Stomach (tissue), 8 donors: ENCODE measurements at regions not wholly inside any gene's neighbourhood (a gene's known extent, or its start where the extent isn't known, plus 50 kb on each side); places are given as distances from the start of the nearest gene placed in this dataset.

Experiments used
- DNase-seq, 2 donors: peaks; one replicate each; pipeline versions ENCODE4 v3.0.0 to v3.0.0-alpha.2; 2013 to 2019
- H3K27ac ChIP-seq, 5 donors: fragments of 200-600 bp in 4 of 5; sonication (generic) in 4 of 5; one replicate each; pipeline ENCODE4 v1.5.1; 2013 to 2019; ENCODE audit warnings: mild to moderate bottlenecking in 1 of 5, moderate library complexity in 1 of 5
- H3K27me3 ChIP-seq, 3 donors: fragments of 200-600 bp; sonication (generic); one replicate each; pipeline ENCODE4 v1.5.1; 2017 to 2019; ENCODE audit warnings: mixed run types in 1 of 3
- H3K36me3 ChIP-seq, 4 donors: fragments of 200-600 bp; sonication (generic); 1 replicate in 3 of 4; 2 replicates in 1 of 4; pipeline ENCODE4 v1.5.1; 2016 to 2019
- H3K4me1 ChIP-seq, 4 donors: fragments of 200-600 bp; sonication (generic); one replicate each; pipeline ENCODE4 v1.5.1; 2016 to 2019
- H3K4me3 ChIP-seq, 4 donors: fragments of 200-600 bp; sonication (generic) in 3 of 4; one replicate each; pipeline ENCODE4 v1.5.1; 2016 to 2019; ENCODE audit warnings: mild to moderate bottlenecking in 1 of 4
- H3K9me3 ChIP-seq, 4 donors: fragments of 200-600 bp; sonication (generic); one replicate each; pipeline ENCODE4 v1.5.1; 2016 to 2019
- EP300 ChIP-seq: sonication (generic); formaldehyde crosslinking; IDR thresholded peaks from one replicate; pipeline ENCODE4 v1.6.1; 2017; ENCODE audit warnings: antibody characterized with exemption
- POLR2A ChIP-seq, 4 donors: fragments of 450-650 bp; IDR thresholded peaks; one replicate each; pipeline ENCODE4 v1.6.1; 2016; ENCODE audit warnings: antibody characterized with exemption in 4 of 4, control low read depth in 2 of 4, mild to moderate bottlenecking in 1 of 4, moderate library complexity in 1 of 4
- POLR2AphosphoS5 ChIP-seq, 3 donors: sonication (generic); formaldehyde crosslinking; IDR thresholded peaks; one replicate each; pipeline ENCODE4 v1.6.1; 2016; ENCODE audit warnings: antibody characterized with exemption in 3 of 3
- WGBS, 5 donors: extraction: QIAGEN DNeasy Blood & Tissue Kit in 3 of 5; methylation state at CpG; one replicate each; pipeline versions ENCODE4 v1.1.5 to v1.1.7; 2013 to 2018; 5-methylcytosine and 5-hydroxymethylcytosine counted together
- intact Hi-C: fragments of 100-400 bp; cut with DNase I; formaldehyde crosslinking; loops from one replicate; pipeline ENCODE4 v1.15.1; 2023; ENCODE audit warnings: low total_unique reads
- TF ChIP-seq, protein P1 (sequence below), 7 experiments: fragments of 450-650 bp in 4 of 7; fragments of 200-600 bp in 3 of 7; sonication (generic) in 3 of 7; IDR thresholded peaks; one replicate each; pipeline ENCODE4 v1.5.1; 2016 to 2019; ENCODE audit warnings: antibody characterized with exemption in 7 of 7, control low read depth in 2 of 7, mild to moderate bottlenecking in 1 of 7
- donor health status: healthy with polysubstance abuse.
- donor health status: Bipolar disorder and iron deficiency.
- donor health status: healthy.

DNA sequence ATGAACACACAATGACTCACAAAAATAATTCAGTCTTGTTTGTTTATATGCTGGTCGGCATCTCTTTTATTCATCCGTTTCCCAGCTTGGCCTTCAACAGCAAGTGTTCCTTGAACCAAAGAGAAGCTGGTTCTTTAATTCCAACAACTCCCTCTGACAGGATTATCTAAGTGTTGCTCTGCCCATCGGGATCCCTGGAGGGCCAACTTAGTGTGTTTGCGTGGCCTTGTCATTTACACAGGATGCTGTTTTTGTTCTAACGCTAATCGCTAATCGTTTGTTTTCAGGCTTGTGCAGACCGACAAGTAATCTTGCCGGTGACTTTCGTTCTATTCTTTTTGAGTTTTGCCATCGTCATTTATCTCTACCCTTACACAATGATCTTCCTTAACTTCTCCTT is 267.4 kb upstream of the EXOC2 start:
- Histone ChIP-seq H3K4me3 (no peak overlapping the region), H3K27ac (no peak overlapping the region), H3K36me3 (no peaks in the 10 kb centered on the region), H3K27me3 (no peaks in the 10 kb centered on the region), H3K9me3 (no peaks in the 10 kb centered on the region), H3K4me1 (no peaks in the 10 kb centered on the region)
- no peak for DNase-seq
- 27 to 58% (median 46%) methylated on average over 11 of the region's 11 CpGs for WGBS, 5 donors
- intact Hi-C loops = no loop called here
- no peak for TF ChIP-seq EP300
- no peak for TF ChIP-seq POLR2AphosphoS5 (IDR thresholded peaks at IDR 0.05)
- TF ChIP-seq, protein P1, sequence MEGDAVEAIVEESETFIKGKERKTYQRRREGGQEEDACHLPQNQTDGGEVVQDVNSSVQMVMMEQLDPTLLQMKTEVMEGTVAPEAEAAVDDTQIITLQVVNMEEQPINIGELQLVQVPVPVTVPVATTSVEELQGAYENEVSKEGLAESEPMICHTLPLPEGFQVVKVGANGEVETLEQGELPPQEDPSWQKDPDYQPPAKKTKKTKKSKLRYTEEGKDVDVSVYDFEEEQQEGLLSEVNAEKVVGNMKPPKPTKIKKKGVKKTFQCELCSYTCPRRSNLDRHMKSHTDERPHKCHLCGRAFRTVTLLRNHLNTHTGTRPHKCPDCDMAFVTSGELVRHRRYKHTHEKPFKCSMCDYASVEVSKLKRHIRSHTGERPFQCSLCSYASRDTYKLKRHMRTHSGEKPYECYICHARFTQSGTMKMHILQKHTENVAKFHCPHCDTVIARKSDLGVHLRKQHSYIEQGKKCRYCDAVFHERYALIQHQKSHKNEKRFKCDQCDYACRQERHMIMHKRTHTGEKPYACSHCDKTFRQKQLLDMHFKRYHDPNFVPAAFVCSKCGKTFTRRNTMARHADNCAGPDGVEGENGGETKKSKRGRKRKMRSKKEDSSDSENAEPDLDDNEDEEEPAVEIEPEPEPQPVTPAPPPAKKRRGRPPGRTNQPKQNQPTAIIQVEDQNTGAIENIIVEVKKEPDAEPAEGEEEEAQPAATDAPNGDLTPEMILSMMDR (IDR thresholded peaks at IDR 0.05) = no peak

GRCh38 chr6:958488-958887 is 265.5 kb upstream of the EXOC2 start:
- Histone ChIP-seq H3K4me1 (peaks cover 0 to 2% (median 0%) of the 10 kb centered on the region in 4 donors), H3K9me3 (no peaks in the 10 kb centered on the region), H3K27ac (no peak overlapping the region), H3K4me3 (no peak overlapping the region), H3K36me3 (no peaks in the 10 kb centered on the region), H3K27me3 (no peaks in the 10 kb centered on the region)
- TF ChIP-seq, protein P1 (IDR thresholded peaks at IDR 0.05) = no peak
- peak in 1 of 3 donors; percentile 16 for TF ChIP-seq POLR2AphosphoS5 (IDR thresholded peaks at IDR 0.05)
- TF ChIP-seq POLR2A (IDR thresholded peaks at IDR 0.05) = no peak
- no peak for TF ChIP-seq EP300
- intact Hi-C loops = no loop called here
- WGBS, 5 donors = 72 to 86% (median 79%) methylated on average over 5 of the region's 5 CpGs
- DNase-seq = no peak

GRCh38 chr6:951399-952181 is 258.7 kb upstream of the EXOC2 start:
- H3K27ac ChIP-seq = no peak overlapping the region
- H3K27me3 ChIP-seq = no peaks in the 10 kb centered on the region
- no peak overlapping the region for H3K4me3 ChIP-seq
- intact Hi-C loops = no loop called here
- H3K36me3 ChIP-seq = no peaks in the 10 kb centered on the region
- DNase-seq = no peak
- 67 to 76% (median 70%) methylated on average over 9 of the region's 9 CpGs for WGBS, 5 donors
- H3K4me1 ChIP-seq = peaks cover 0 to 3% (median 0%) of the 10 kb centered on the region in 4 donors
- no peaks in the 10 kb centered on the region for H3K9me3 ChIP-seq
- TF ChIP-seq POLR2AphosphoS5 (IDR thresholded peaks at IDR 0.05) = no peak
- TF ChIP-seq, protein P1 (IDR thresholded peaks at IDR 0.05) = no peak
- TF ChIP-seq EP300 = no peak
- no peak for TF ChIP-seq POLR2A (IDR thresholded peaks at IDR 0.05)

DNA sequence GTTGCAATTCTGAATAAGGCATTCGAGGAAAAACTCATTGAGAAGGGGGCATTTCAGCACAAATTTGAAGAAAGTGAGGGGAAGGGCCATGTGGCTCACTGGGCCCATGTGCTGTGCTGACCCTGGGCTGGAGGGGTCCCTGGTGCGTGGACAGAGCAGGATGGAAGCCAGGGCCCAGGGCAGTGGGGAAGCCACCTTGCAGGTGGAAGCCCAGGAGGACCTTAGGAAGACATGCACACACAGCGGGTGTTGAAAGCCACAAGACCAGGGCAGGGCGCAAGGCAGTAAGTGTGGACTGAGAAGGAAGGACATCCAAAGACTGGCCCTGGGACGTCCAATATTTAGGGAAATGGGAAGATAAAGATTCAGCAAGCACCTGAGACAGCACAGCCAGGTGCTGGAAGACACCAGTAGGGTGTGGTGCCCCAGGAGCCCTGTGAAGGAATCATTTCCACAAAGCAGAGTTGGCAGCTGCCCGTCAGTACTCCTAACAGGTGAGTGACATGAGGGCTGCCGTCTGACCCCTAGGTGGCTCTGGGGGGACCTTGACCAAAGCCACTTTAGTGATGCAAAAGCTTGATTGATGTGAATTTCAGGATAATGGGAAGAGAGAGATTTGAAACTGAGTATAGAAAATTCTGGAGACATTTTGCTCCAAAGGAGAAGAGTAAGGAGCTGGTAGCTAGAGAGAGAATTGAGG is 254.4 kb upstream of the EXOC2 start:
- Histone ChIP-seq H3K4me3 (no peak overlapping the region), H3K36me3 (no peaks in the 10 kb centered on the region), H3K4me1 (no peaks in the 10 kb centered on the region), H3K27ac (no peak overlapping the region), H3K9me3 (peaks cover 0 to 6% (median 0%) of the 10 kb centered on the region in 4 donors), H3K27me3 (no peaks in the 10 kb centered on the region)
- intact Hi-C loops = no loop called here
- DNase-seq = no peak
- 82 to 92% (median 87%) methylated on average over 7 of the region's 7 CpGs for WGBS, 5 donors
- TF ChIP-seq POLR2AphosphoS5 (IDR thresholded peaks at IDR 0.05) (no peak), POLR2A (IDR thresholded peaks at IDR 0.05) (no peak), EP300 (no peak)
- TF ChIP-seq, protein P1 (IDR thresholded peaks at IDR 0.05) = no peak
